H1 (cell line): ENCODE measurements at regions not wholly inside any gene's neighbourhood (a gene's known extent, or its start where the extent isn't known, plus 50 kb on each side); places are given as distances from the start of the nearest gene placed in this dataset.

Experiments
- CTCF ChIA-PET: fragments of 300-600 bp; sonication (Branson Sonifier 250); formaldehyde crosslinking; loops from one replicate; lab custom pipeline; 2021; ENCODE audit not compliant: partially characterized antibody; lab: Charles Lee
- POLR2A ChIA-PET: fragments of 300-600 bp; sonication (Branson Sonifier 250); formaldehyde crosslinking; loops from one replicate; lab custom pipeline; 2021; ENCODE audit warnings: inconsistent platforms; ENCODE audit not compliant: partially characterized antibody; lab: Charles Lee
- DNase-seq, 2 experiments: peaks; one replicate each; pipeline versions ENCODE4 v3.0.0 to v3.0.0-alpha.2; 2010 to 2022; ENCODE audit warnings: low spot score in 2 of 2, low read depth in 1 of 2, mixed read lengths in 1 of 2
- FAIRE-seq: peaks from 2 replicates; lab custom pipeline; 2011; peaks lifted over from hg19 to GRCh38; lab: Jason Lieb, UNC
- H2AFZ ChIP-seq: 2 replicates; pipeline ENCODE4 v1.8.1; 2012; ENCODE audit warnings: low read length, inconsistent platforms
- H2AK5ac ChIP-seq: 2 replicates; pipeline ENCODE4 v1.6.1; 2013; ENCODE audit warnings: low read depth, low read length
- H2BK120ac ChIP-seq: replicated peaks from 2 replicates; pipeline ENCODE3; 2013; ENCODE audit warnings: low read depth, low read length, inconsistent platforms
- H2BK12ac ChIP-seq: 2 replicates; pipeline ENCODE4 v1.6.1; 2013; ENCODE audit warnings: low read depth, low read length
- H2BK15ac ChIP-seq: 2 replicates; pipeline ENCODE4 v1.6.1; 2013; ENCODE audit warnings: low read length
- H2BK20ac ChIP-seq: 2 replicates; pipeline ENCODE4 v1.6.1; 2013; ENCODE audit warnings: low read length
- H2BK5ac ChIP-seq: 2 replicates; pipeline ENCODE4 v1.6.1; 2013; ENCODE audit warnings: low read depth, low read length
- H3K14ac ChIP-seq: 2 replicates; pipeline ENCODE4 v1.6.1; 2013; ENCODE audit warnings: inconsistent platforms; ENCODE audit not compliant: insufficient read length
- H3K18ac ChIP-seq: 2 replicates; pipeline ENCODE4 v1.6.1; 2013; ENCODE audit warnings: low read length; ENCODE audit errors: extremely low read depth
- H3K23ac ChIP-seq: 2 replicates; pipeline ENCODE4 v1.6.1; 2013; ENCODE audit warnings: inconsistent platforms; ENCODE audit not compliant: insufficient read length
- H3K23me2 ChIP-seq: 2 replicates; pipeline ENCODE4 v1.6.1; 2013; ENCODE audit warnings: low read depth, low read length
- H3K27ac ChIP-seq: 2 replicates; pipeline ENCODE4 v1.6.1; 2011; ENCODE audit warnings: low read depth, low read length, inconsistent platforms
- H3K27me3 ChIP-seq, 4 experiments: replicated peaks in 1 of 4; 1 replicate in 1 of 4; 2 replicates in 3 of 4; pipeline versions ENCODE4 v1.6.1 to v1.8.1; 2011 to 2013; ENCODE audit warnings: low read length in 3 of 4, mild to moderate bottlenecking in 3 of 4, inconsistent platforms in 2 of 4, mixed read lengths in 2 of 4, moderate library complexity in 1 of 4; ENCODE audit not compliant: control insufficient read depth in 3 of 4, insufficient read depth in 3 of 4; ENCODE audit errors: extremely low read depth in 1 of 4
- H3K36me3 ChIP-seq, 4 experiments: 2 replicates each; pipeline versions ENCODE4 v1.6.1 to v1.8.1; 2011 to 2013; ENCODE audit warnings: mild to moderate bottlenecking in 4 of 4, low read length in 3 of 4, moderate library complexity in 2 of 4, control low read depth in 1 of 4, inconsistent platforms in 1 of 4; ENCODE audit not compliant: insufficient read depth in 4 of 4, control insufficient read depth in 2 of 4
- H3K4ac ChIP-seq: replicated peaks from 2 replicates; pipeline ENCODE3; 2013; ENCODE audit warnings: low read length, low read depth, mixed read lengths, inconsistent platforms; ENCODE audit not compliant: insufficient read length
- H3K4me1 ChIP-seq, 4 experiments: replicated peaks in 1 of 4; 1 replicate in 1 of 4; 2 replicates in 3 of 4; pipeline versions ENCODE4 v1.6.1 to v1.8.1; 2011 to 2013; ENCODE audit warnings: low read length in 3 of 4, inconsistent platforms in 2 of 4, mixed read lengths in 1 of 4; ENCODE audit not compliant: insufficient read depth in 4 of 4, control insufficient read depth in 3 of 4
- H3K4me2 ChIP-seq, 2 experiments: 2 replicates each; pipeline versions ENCODE4 v1.6.1 to v1.8.1; 2011 to 2013; ENCODE audit warnings: low read depth in 2 of 2, low read length in 2 of 2, control low read depth in 1 of 2, inconsistent platforms in 1 of 2, mild to moderate bottlenecking in 1 of 2; ENCODE audit not compliant: insufficient read depth in 1 of 2
- H3K4me3 ChIP-seq, 4 experiments: fragments of 200-600, 300-600 bp in 1 of 4; sonication (generic), shearing (Covaris generic), sonication (Bioruptor Twin) in 1 of 4; 2 replicates each; pipeline versions ENCODE4 v1.5.1 to v1.8.1; 2011 to 2016; ENCODE audit warnings: low read length in 4 of 4, low read depth in 3 of 4, control low read depth in 2 of 4, inconsistent platforms in 2 of 4, mild to moderate bottlenecking in 2 of 4, mixed read lengths in 1 of 4, moderate library complexity in 1 of 4; ENCODE audit not compliant: insufficient read depth in 2 of 4; ENCODE audit errors: extremely low read depth in 1 of 4
- H3K56ac ChIP-seq: replicated peaks from 2 replicates; pipeline ENCODE3; 2013; ENCODE audit warnings: low read depth, mild to moderate bottlenecking, mixed read lengths, low read length, inconsistent platforms; ENCODE audit not compliant: insufficient read length
- H3K79me1 ChIP-seq: 2 replicates; pipeline ENCODE4 v1.6.1; 2013; ENCODE audit warnings: low read depth, low read length, control low read depth
- H3K79me2 ChIP-seq, 2 experiments: 2 replicates each; pipeline versions ENCODE4 v1.6.1 to v1.8.1; 2012 to 2013; ENCODE audit warnings: low read length in 2 of 2, mild to moderate bottlenecking in 2 of 2, inconsistent platforms in 1 of 2; ENCODE audit not compliant: insufficient read depth in 2 of 2, control insufficient read depth in 1 of 2
- H3K9ac ChIP-seq, 4 experiments: replicated peaks in 1 of 4; 1 replicate in 1 of 4; 2 replicates in 3 of 4; pipeline versions ENCODE4 v1.6.1 to v1.8.1; 2011 to 2013; ENCODE audit warnings: low read depth in 3 of 4, low read length in 3 of 4, control low read depth in 2 of 4, mild to moderate bottlenecking in 2 of 4, moderate library complexity in 2 of 4, inconsistent platforms in 1 of 4; ENCODE audit errors: extremely low read depth in 1 of 4
- H3K9me3 ChIP-seq, 2 experiments: 2 replicates each; pipeline versions ENCODE4 v1.6.1 to v1.8.1; 2012 to 2013; ENCODE audit warnings: mild to moderate bottlenecking in 2 of 2, moderate library complexity in 2 of 2, control low read depth in 1 of 2, inconsistent platforms in 1 of 2, low read depth in 1 of 2, low read length in 1 of 2, mixed read lengths in 1 of 2; ENCODE audit not compliant: insufficient read depth in 2 of 2
- H4K20me1 ChIP-seq, 2 experiments: replicated peaks in 1 of 2; 2 replicates each; pipeline versions ENCODE3 to v1.8.1; 2011 to 2013; ENCODE audit warnings: inconsistent platforms in 2 of 2, low read length in 2 of 2, mild to moderate bottlenecking in 1 of 2; ENCODE audit not compliant: insufficient read depth in 2 of 2, control insufficient read depth in 1 of 2
- H4K5ac ChIP-seq: 2 replicates; pipeline ENCODE4 v1.6.1; 2013; ENCODE audit warnings: low read length, low read depth, mixed read lengths, inconsistent platforms; ENCODE audit not compliant: insufficient read length
- H4K8ac ChIP-seq: 2 replicates; pipeline ENCODE4 v1.8.0; 2013; ENCODE audit warnings: mild to moderate bottlenecking, moderate library complexity, low read length, inconsistent platforms; ENCODE audit not compliant: insufficient read depth; ENCODE audit errors: extremely low read depth
- H4K91ac ChIP-seq: replicated peaks from 2 replicates; pipeline ENCODE3; 2013; ENCODE audit warnings: low read length, mixed read lengths, inconsistent platforms; ENCODE audit not compliant: insufficient read length
- CEBPB ChIP-seq: IDR thresholded peaks from 2 replicates; pipeline ENCODE4 v1.6.1; 2012; ENCODE audit warnings: low read depth, low read length
- JUND ChIP-seq: IDR thresholded peaks from 2 replicates; pipeline ENCODE4 v1.6.1; 2011; ENCODE audit warnings: mild to moderate bottlenecking, improper control_type of control experiment, low read length
- SIN3A ChIP-seq, 2 experiments: IDR thresholded peaks in 1 of 2; conservative IDR thresholded peaks in 1 of 2; 2 replicates each; pipeline ENCODE4 v1.6.1; 2011 to 2012; ENCODE audit warnings: low read length in 2 of 2, improper control_type of control experiment in 1 of 2, low read depth in 1 of 2, mild to moderate bottlenecking in 1 of 2

GRCh38 chr11:26830757-26831156 lies 108.9 kb upstream of the SLC5A12 start:
- H3K14ac ChIP-seq = no peak overlapping the region
- no peaks in the 10 kb centered on the region for H3K79me2 ChIP-seq
- H3K79me1 ChIP-seq = no peaks in the 10 kb centered on the region
- H3K23ac ChIP-seq = no peak overlapping the region
- POLR2A ChIA-PET = no interaction called here
- no peak overlapping the region for H3K4me3 ChIP-seq
- no peaks in the 10 kb centered on the region for H3K27me3 ChIP-seq
- no peak overlapping the region for H3K18ac ChIP-seq
- H4K20me1 ChIP-seq = no peaks in the 10 kb centered on the region
- H3K4me1 ChIP-seq = no peaks in the 10 kb centered on the region
- no peak for DNase-seq
- H3K9me3 ChIP-seq = no peaks in the 10 kb centered on the region
- CTCF ChIA-PET = interaction anchor here (0.6 to 0.7 kb wide), 4 partner anchors 31 to 1060 kb away, joined by 3 to 5 read pairs (median 4); no protein-coding TSS in a partner anchor
- H3K4ac ChIP-seq = no peak overlapping the region
- no peak for FAIRE-seq
- no peak overlapping the region for H4K91ac ChIP-seq
- H4K8ac ChIP-seq = no peak overlapping the region
- H3K36me3 ChIP-seq = no peaks in the 10 kb centered on the region
- no peak for TF ChIP-seq CEBPB
- TF ChIP-seq JUND = no peak
- TF ChIP-seq SIN3A (conservative IDR thresholded peaks at IDR 0.05 in 1 of 2, IDR thresholded peaks at IDR 0.05 in 1 of 2; ENCODE audit: low read depth in 1 of 2, low read length in 2 of 2) = no peak
- H2BK15ac ChIP-seq = no peak overlapping the region
- no peak overlapping the region for H3K4me2 ChIP-seq
- no peak overlapping the region for H2BK5ac ChIP-seq
- no peak overlapping the region for H2BK12ac ChIP-seq
- H2AFZ ChIP-seq = no peak overlapping the region
- no peak overlapping the region for H3K9ac ChIP-seq
- no peak overlapping the region for H3K56ac ChIP-seq
- no peak overlapping the region for H4K5ac ChIP-seq
- no peaks in the 10 kb centered on the region; the same call in 1 of the 2 replicates for H3K23me2 ChIP-seq
- H2BK20ac ChIP-seq = no peak overlapping the region
- H3K27ac ChIP-seq = no peak overlapping the region
- no peak overlapping the region for H2AK5ac ChIP-seq
- H2BK120ac ChIP-seq = no peak overlapping the region
